GM12873 (cell line): ENCODE measurements at regions not wholly inside any gene's neighbourhood (a gene's known extent, or its start where the extent isn't known, plus 50 kb on each side); places are given as distances from the start of the nearest gene placed in this dataset.

Experiments used
- TF ChIP-seq, protein P1 (sequence below): IDR thresholded peaks from 2 replicates; pipeline ENCODE4 v1.5.1; 2012; ENCODE audit warnings: low read depth, mild to moderate bottlenecking, moderate library complexity, low read length, control low read depth; ENCODE audit not compliant: insufficient read depth; ENCODE audit errors: missing control alignments

DNA sequence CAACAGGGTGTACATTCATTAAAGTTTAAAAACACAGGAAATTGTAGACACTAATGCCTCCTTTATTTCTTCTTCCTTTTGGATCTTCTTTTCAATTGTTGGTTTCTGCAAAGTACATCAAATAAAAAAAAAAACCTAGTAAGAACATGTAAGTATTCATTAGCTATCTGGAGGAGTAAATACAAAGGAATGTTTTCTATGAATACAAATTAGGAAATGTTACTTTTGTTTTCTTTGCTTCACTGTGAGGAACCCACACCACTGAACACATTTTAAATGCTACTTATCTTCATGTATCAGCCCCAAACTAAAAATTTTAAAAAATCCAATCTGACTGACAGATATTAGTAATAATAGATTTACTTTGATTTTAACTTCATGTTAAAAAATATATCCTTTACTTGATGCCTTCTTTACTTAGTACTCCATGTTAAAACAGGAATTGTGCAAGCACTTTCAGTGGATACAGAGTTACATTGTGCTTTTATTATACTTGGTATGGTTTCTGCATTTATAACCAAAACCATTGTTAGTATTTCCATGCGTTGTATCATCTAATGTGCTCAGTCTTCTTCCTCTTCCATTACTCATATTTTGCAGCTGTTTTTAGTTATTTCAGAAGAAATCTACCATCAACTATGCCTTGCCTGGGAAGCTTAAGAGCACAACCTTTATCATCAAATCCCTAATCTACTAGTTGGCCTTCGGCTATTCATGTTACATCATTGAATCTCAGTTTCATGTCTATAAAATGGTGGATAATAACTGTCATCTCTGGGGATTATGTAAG, 236.9 kb upstream of the DPYD start:
- TF ChIP-seq, protein P1, sequence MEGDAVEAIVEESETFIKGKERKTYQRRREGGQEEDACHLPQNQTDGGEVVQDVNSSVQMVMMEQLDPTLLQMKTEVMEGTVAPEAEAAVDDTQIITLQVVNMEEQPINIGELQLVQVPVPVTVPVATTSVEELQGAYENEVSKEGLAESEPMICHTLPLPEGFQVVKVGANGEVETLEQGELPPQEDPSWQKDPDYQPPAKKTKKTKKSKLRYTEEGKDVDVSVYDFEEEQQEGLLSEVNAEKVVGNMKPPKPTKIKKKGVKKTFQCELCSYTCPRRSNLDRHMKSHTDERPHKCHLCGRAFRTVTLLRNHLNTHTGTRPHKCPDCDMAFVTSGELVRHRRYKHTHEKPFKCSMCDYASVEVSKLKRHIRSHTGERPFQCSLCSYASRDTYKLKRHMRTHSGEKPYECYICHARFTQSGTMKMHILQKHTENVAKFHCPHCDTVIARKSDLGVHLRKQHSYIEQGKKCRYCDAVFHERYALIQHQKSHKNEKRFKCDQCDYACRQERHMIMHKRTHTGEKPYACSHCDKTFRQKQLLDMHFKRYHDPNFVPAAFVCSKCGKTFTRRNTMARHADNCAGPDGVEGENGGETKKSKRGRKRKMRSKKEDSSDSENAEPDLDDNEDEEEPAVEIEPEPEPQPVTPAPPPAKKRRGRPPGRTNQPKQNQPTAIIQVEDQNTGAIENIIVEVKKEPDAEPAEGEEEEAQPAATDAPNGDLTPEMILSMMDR, result no peak

- TF ChIP-seq, protein P1, result no peak
Measured at GRCh38 chr1:98147280-98147679, 226.4 kb upstream of the DPYD start.

DNA sequence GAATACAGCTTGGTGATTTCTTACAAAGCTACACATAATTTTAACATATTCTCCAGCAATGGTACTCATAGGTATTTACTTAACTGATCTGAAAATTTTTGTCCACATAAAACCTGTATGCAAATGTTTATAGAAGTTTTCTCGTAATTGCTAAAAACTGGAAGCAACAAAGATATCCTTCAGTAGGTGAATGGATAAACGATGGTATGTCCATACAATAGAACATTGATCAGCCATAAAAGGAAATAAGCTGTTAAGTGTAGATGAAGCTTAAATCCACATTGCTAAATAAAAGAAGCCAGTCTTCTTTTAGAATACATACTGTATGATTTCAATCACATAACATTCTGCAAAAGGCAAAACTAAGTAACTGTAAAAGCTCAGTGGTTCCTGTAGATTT, 224.8 kb upstream of the DPYD start:
- TF ChIP-seq, protein P1, result no peak

GRCh38 chr1:98143403-98143802, 222.6 kb upstream of the DPYD start:
- TF ChIP-seq, protein P1, result no peak

DNA sequence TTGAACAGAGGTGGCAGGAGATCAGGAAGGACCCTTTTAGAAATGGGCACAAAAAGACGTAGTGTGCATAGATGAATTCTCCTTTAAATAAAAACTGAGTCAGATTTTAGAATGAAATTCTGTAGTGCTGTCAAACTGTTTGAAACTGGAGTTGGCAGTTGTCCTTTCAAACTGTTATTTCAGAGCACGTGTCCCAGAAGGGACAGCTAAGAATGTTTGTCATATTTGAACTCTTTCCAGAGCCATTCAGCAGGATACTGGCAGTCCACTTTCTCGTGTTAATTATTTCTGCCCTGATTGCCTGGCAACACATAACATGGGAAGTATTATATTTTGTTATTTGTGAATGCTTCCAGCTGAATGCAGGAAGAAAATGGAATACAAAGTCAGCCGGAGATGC, 212.3 kb upstream of the DPYD start:
- TF ChIP-seq, protein P1, result no peak

- TF ChIP-seq, protein P1, result no peak
Measured at GRCh38 chr1:98130408-98130807, 209.6 kb upstream of the DPYD start.

- TF ChIP-seq, protein P1, result no peak
Measured at GRCh38 chr1:98129491-98129890, 208.7 kb upstream of the DPYD start.

GRCh38 chr1:98126740-98127139, 205.9 kb upstream of the DPYD start:
- TF ChIP-seq, protein P1, result no peak
